Osteoblast (primary cell): ENCODE measurements at regions not wholly inside any gene's neighbourhood (a gene's known extent, or its start where the extent isn't known, plus 50 kb on each side); places are given as distances from the start of the nearest gene placed in this dataset.

Experiments
- DNase-seq: peaks from one replicate; pipeline ENCODE4 v3.0.0; 2011; ENCODE audit warnings: low spot score, mixed read lengths; ENCODE audit not compliant: insufficient read length; ENCODE audit errors: missing footprints
- H2AFZ ChIP-seq: 2 replicates; pipeline ENCODE4 v1.6.0; 2011; ENCODE audit warnings: mild to moderate bottlenecking, low read length
- H3K27ac ChIP-seq: 2 replicates; pipeline ENCODE4 v1.5.1; 2011; ENCODE audit warnings: mild to moderate bottlenecking, low read depth, low read length, moderate library complexity
- H3K27me3 ChIP-seq: 2 replicates; pipeline ENCODE4 v1.6.0; 2012; ENCODE audit warnings: mild to moderate bottlenecking, control low read depth, inconsistent platforms, low read length, moderate library complexity; ENCODE audit not compliant: insufficient read depth
- H3K36me3 ChIP-seq: 2 replicates; pipeline ENCODE4 v1.5.1; 2011; ENCODE audit warnings: mild to moderate bottlenecking, low read length, control low read depth, moderate library complexity; ENCODE audit not compliant: insufficient read depth
- H3K4me1 ChIP-seq: 2 replicates; pipeline ENCODE4 v1.5.1; 2011; ENCODE audit warnings: mild to moderate bottlenecking, low read length, control low read depth, moderate library complexity; ENCODE audit not compliant: insufficient read depth
- H3K4me2 ChIP-seq: 2 replicates; pipeline ENCODE4 v1.6.0; 2011; ENCODE audit warnings: mild to moderate bottlenecking, low read length; ENCODE audit not compliant: insufficient read depth
- H3K4me3 ChIP-seq: fragments of 200-600 bp; sonication (generic); 3 replicates; pipeline ENCODE4 v1.5.1; 2012; ENCODE audit warnings: mild to moderate bottlenecking, low read length, inconsistent platforms; ENCODE audit not compliant: insufficient read depth
- H3K79me2 ChIP-seq: 2 replicates; pipeline ENCODE4 v1.6.0; 2012; ENCODE audit warnings: mild to moderate bottlenecking, low read length, control low read depth, inconsistent platforms; ENCODE audit not compliant: insufficient read depth
- H3K9me3 ChIP-seq: 2 replicates; pipeline ENCODE4 v1.5.1; 2011; ENCODE audit warnings: low read depth, low read length, control low read depth
- H4K20me1 ChIP-seq: 2 replicates; pipeline ENCODE4 v1.6.0; 2012; ENCODE audit warnings: mild to moderate bottlenecking, low read length, control low read depth; ENCODE audit not compliant: insufficient read depth
- TF ChIP-seq, protein P1 (sequence below): IDR thresholded peaks from 2 replicates; pipeline ENCODE4 v1.5.1; 2011; ENCODE audit warnings: mild to moderate bottlenecking, low read depth, low read length, moderate library complexity; ENCODE audit errors: extremely low read depth

DNA sequence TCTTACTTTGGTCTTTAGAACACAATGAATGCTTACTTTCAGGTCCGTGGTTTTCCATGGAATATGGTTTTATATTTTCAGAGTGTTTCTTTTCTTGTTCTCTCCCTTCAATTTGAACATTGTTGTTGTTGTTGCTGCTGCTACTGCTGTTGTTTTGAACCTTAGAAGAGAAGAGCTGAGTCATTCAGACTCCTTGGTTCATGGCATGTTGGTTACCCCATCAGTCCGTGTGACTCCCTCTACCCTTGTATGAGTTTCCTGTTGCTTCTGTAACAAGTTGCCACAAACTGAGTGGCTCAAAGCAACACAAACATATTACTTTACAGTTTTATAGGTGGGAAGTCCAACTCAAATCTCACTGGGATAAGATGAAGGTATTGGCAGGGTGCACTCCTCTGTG, 511.0 kb downstream of the INSC start:
- Histone ChIP-seq H3K4me2 (no peak overlapping the region), H3K36me3 (no peaks in the 10 kb centered on the region), H2AFZ (no peak overlapping the region), H3K4me3 (no peak overlapping the region), H4K20me1 (no peaks in the 10 kb centered on the region), H3K27ac (no peak overlapping the region), H3K4me1 (no peaks in the 10 kb centered on the region), H3K79me2 (no peaks in the 10 kb centered on the region), H3K9me3 (no peaks in the 10 kb centered on the region), H3K27me3 (peaks cover 11% of the 10 kb centered on the region)
- no peak for DNase-seq
- TF ChIP-seq, protein P1, sequence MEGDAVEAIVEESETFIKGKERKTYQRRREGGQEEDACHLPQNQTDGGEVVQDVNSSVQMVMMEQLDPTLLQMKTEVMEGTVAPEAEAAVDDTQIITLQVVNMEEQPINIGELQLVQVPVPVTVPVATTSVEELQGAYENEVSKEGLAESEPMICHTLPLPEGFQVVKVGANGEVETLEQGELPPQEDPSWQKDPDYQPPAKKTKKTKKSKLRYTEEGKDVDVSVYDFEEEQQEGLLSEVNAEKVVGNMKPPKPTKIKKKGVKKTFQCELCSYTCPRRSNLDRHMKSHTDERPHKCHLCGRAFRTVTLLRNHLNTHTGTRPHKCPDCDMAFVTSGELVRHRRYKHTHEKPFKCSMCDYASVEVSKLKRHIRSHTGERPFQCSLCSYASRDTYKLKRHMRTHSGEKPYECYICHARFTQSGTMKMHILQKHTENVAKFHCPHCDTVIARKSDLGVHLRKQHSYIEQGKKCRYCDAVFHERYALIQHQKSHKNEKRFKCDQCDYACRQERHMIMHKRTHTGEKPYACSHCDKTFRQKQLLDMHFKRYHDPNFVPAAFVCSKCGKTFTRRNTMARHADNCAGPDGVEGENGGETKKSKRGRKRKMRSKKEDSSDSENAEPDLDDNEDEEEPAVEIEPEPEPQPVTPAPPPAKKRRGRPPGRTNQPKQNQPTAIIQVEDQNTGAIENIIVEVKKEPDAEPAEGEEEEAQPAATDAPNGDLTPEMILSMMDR = no peak

DNA sequence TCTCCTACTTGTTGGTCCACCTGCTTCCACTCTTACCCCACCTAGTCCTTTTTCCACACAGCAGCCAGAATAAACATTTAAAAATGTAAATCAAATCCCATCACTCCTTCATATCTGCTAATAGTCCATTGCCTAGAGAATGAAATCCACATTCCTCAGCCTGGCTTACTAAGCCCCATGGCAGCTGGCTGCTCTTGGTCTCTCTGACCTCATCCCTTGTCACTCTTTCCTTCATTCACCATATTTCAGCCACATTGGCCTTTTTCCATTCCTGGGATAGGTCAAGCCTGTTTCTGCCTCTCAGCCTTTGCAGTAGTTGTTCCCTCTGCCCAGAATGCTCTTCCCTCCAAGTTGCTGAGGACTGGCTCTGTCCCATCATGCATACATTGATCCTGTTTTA, 512.8 kb downstream of the INSC start:
- no peak overlapping the region for H3K27ac ChIP-seq
- DNase-seq = peak; percentile 71
- no peak overlapping the region for H3K4me2 ChIP-seq
- peaks cover 7% of the 10 kb centered on the region for H3K27me3 ChIP-seq
- no peaks in the 10 kb centered on the region for H3K9me3 ChIP-seq
- H3K79me2 ChIP-seq = no peaks in the 10 kb centered on the region
- no peaks in the 10 kb centered on the region for H4K20me1 ChIP-seq
- no peaks in the 10 kb centered on the region for H3K4me1 ChIP-seq
- H3K36me3 ChIP-seq = no peaks in the 10 kb centered on the region
- H2AFZ ChIP-seq = no peak overlapping the region
- TF ChIP-seq, protein P1 = no peak
- no peak overlapping the region for H3K4me3 ChIP-seq

DNA sequence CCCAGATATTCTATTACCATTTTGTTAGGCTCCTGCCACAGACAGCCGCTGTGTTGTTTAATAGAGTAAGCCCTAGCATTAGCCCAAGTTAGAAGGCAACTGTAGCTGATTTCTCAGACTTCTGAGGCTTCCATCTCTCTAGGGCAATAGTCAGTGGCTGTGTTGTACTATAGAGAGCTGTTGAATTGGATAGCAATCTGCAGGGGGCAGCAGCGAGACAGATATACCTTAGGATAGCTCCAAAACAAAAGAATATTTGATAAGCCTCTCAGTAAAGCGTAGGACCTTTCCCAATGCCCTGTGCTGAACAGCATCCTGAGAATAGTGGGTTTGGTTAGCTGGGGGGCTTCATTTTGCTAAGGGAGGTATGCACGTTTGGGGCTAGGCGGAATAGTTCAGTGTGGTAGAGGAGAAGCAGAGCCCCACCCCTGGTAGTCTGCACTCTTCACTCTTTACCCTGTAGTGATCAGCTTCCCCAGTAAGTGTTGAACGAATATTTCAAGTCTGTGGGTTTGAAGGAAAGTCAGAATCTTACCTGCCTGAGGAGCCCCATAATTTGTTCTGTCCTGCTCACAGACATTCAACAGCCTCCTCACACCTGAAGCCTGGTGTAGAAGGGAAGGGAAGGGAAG, 515.1 kb downstream of the INSC start:
- no peaks in the 10 kb centered on the region for H3K79me2 ChIP-seq
- no peaks in the 10 kb centered on the region for H3K36me3 ChIP-seq
- TF ChIP-seq, protein P1 = peak; percentile 37
- no peaks in the 10 kb centered on the region for H3K9me3 ChIP-seq
- H3K27ac ChIP-seq = no peak overlapping the region
- no peak for DNase-seq
- no peaks in the 10 kb centered on the region for H3K4me1 ChIP-seq
- H3K4me2 ChIP-seq = no peak overlapping the region
- no peak overlapping the region for H3K4me3 ChIP-seq
- H2AFZ ChIP-seq = no peak overlapping the region
- H4K20me1 ChIP-seq = no peaks in the 10 kb centered on the region
- H3K27me3 ChIP-seq = peaks cover 7% of the 10 kb centered on the region

DNA sequence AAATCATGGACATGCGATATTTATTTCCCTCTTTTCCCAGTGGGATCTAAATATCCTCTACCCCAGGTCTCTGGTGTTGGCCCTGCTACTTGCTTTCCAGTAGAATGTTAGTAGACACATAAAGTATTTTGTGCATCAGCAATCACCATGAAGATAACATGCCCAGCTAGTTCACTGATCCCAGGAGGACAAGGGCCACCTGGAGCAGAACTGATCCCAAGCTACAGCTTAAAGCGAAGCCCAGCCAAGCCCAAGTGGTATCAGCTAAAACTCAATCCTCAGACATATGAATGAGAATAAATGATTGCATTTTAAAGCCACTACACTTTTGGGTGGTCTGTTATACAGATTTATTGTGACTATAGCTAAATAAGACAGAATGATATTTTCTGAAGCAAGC, 516.2 kb downstream of the INSC start:
- H3K79me2 ChIP-seq = no peaks in the 10 kb centered on the region
- TF ChIP-seq, protein P1 = no peak
- no peaks in the 10 kb centered on the region for H3K36me3 ChIP-seq
- H2AFZ ChIP-seq = no peak overlapping the region
- H3K4me3 ChIP-seq = no peak overlapping the region
- DNase-seq = no peak
- no peaks in the 10 kb centered on the region for H3K9me3 ChIP-seq
- H3K27me3 ChIP-seq = peaks cover 7% of the 10 kb centered on the region
- H3K4me1 ChIP-seq = no peaks in the 10 kb centered on the region
- H3K27ac ChIP-seq = no peak overlapping the region
- no peak overlapping the region for H3K4me2 ChIP-seq
- H4K20me1 ChIP-seq = no peaks in the 10 kb centered on the region
